Mesenchymal stem cell (in vitro differentiated cells and primary cell): ENCODE measurements at regions not wholly inside any gene's neighbourhood (a gene's known extent, or its start where the extent isn't known, plus 50 kb on each side); places are given as distances from the start of the nearest gene placed in this dataset.

ENCODE experiments used
- DNase-seq: peaks from one replicate; pipeline ENCODE4 v3.0.0-alpha.2; 2013
- H2AFZ ChIP-seq: one replicate; pipeline ENCODE4 v1.6.1; 2013; ENCODE audit warnings: low read depth, mild to moderate bottlenecking, control low read depth, inconsistent platforms, low read length, moderate library complexity
- H2AK5ac ChIP-seq: 2 replicates; pipeline ENCODE4 v1.6.1; 2013; ENCODE audit warnings: low read length, moderate library complexity, mild to moderate bottlenecking, inconsistent platforms; ENCODE audit not compliant: severe bottlenecking
- H2BK120ac ChIP-seq: one replicate; pipeline ENCODE4 v1.6.1; 2013; ENCODE audit warnings: low read depth, mild to moderate bottlenecking, inconsistent platforms, low read length, moderate library complexity
- H2BK12ac ChIP-seq, 2 experiments: one replicate each; pipeline ENCODE4 v1.6.1; 2013; ENCODE audit warnings: inconsistent platforms in 2 of 2, low read length in 2 of 2, mild to moderate bottlenecking in 2 of 2, moderate library complexity in 2 of 2, control low read depth in 1 of 2
- H2BK15ac ChIP-seq: one replicate; pipeline ENCODE4 v1.6.1; 2013; ENCODE audit warnings: mild to moderate bottlenecking, low read depth, inconsistent platforms; ENCODE audit not compliant: poor library complexity, severe bottlenecking
- H2BK5ac ChIP-seq: 2 replicates; pipeline ENCODE4 v1.6.1; 2013; ENCODE audit warnings: low read depth, mild to moderate bottlenecking, low read length, control low read depth, inconsistent platforms; ENCODE audit not compliant: poor library complexity, severe bottlenecking
- H3K14ac ChIP-seq, 2 experiments: one replicate each; pipeline ENCODE4 v1.6.1; 2013; ENCODE audit warnings: inconsistent platforms in 2 of 2, low read length in 2 of 2, control low read depth in 1 of 2, mild to moderate bottlenecking in 1 of 2, moderate library complexity in 1 of 2
- H3K18ac ChIP-seq, 2 experiments: one replicate each; pipeline ENCODE4 v1.6.1; 2013; ENCODE audit warnings: inconsistent platforms in 2 of 2, low read length in 2 of 2, control low read depth in 1 of 2, low read depth in 1 of 2, mild to moderate bottlenecking in 1 of 2
- H3K23ac ChIP-seq, 2 experiments: one replicate each; pipeline ENCODE4 v1.6.1; 2013; ENCODE audit warnings: inconsistent platforms in 2 of 2, low read length in 2 of 2, mild to moderate bottlenecking in 2 of 2, moderate library complexity in 2 of 2, control low read depth in 1 of 2
- H3K27ac ChIP-seq: 2 replicates; pipeline ENCODE4 v1.5.1; 2013; ENCODE audit warnings: mild to moderate bottlenecking, moderate library complexity, low read length, control low read depth, inconsistent platforms; ENCODE audit not compliant: poor library complexity, severe bottlenecking
- H3K27me3 ChIP-seq, 2 experiments: 2 replicates each; pipeline versions ENCODE4 v1.6.1 to v1.7.0; 2013; ENCODE audit warnings: low read length in 2 of 2, mild to moderate bottlenecking in 2 of 2, moderate library complexity in 2 of 2, control low read depth in 1 of 2, inconsistent platforms in 1 of 2; ENCODE audit not compliant: control insufficient read depth in 1 of 2, insufficient read depth in 1 of 2
- H3K36me3 ChIP-seq, 2 experiments: 2 replicates each; pipeline versions ENCODE4 v1.6.1 to v1.7.0; 2013; ENCODE audit warnings: low read length in 2 of 2, control low read depth in 1 of 2, inconsistent platforms in 1 of 2, low read depth in 1 of 2, mild to moderate bottlenecking in 1 of 2; ENCODE audit not compliant: insufficient read depth in 2 of 2, control insufficient read depth in 1 of 2
- H3K4ac ChIP-seq, 2 experiments: one replicate each; pipeline ENCODE4 v1.6.1; 2013; ENCODE audit warnings: inconsistent platforms in 2 of 2, low read length in 2 of 2, mild to moderate bottlenecking in 2 of 2, moderate library complexity in 2 of 2, control low read depth in 1 of 2, low read depth in 1 of 2
- H3K4me1 ChIP-seq: 2 replicates; pipeline ENCODE4 v1.6.1; 2013; ENCODE audit warnings: low read depth, low read length, control low read depth; ENCODE audit not compliant: control insufficient read depth, insufficient read depth
- H3K4me2 ChIP-seq: 2 replicates; pipeline ENCODE4 v1.6.1; 2013; ENCODE audit warnings: low read length, mild to moderate bottlenecking, inconsistent platforms; ENCODE audit not compliant: poor library complexity, severe bottlenecking
- H3K4me3 ChIP-seq, 2 experiments: 2 replicates each; pipeline versions ENCODE4 v1.5.1 to v1.7.0; 2013; ENCODE audit warnings: low read length in 2 of 2, mild to moderate bottlenecking in 2 of 2, control low read depth in 1 of 2, low read depth in 1 of 2; ENCODE audit not compliant: insufficient read depth in 1 of 2
- H3K79me1 ChIP-seq: replicated peaks from 2 replicates; pipeline ENCODE4 v1.6.1; 2013; ENCODE audit warnings: mild to moderate bottlenecking, control low read depth, low read length, inconsistent platforms; ENCODE audit not compliant: poor library complexity, severe bottlenecking
- H3K9ac ChIP-seq: 2 replicates; pipeline ENCODE4 v1.7.0; 2013; ENCODE audit warnings: mild to moderate bottlenecking, low read length, moderate library complexity
- H3K9me3 ChIP-seq: 2 replicates; pipeline ENCODE4 v1.7.0; 2013; ENCODE audit warnings: mild to moderate bottlenecking, low read length; ENCODE audit not compliant: control insufficient read depth
- H4K8ac ChIP-seq: one replicate; pipeline ENCODE4 v1.6.1; 2013; ENCODE audit warnings: inconsistent platforms, mild to moderate bottlenecking, low read length, moderate library complexity
- H4K91ac ChIP-seq: one replicate; pipeline ENCODE4 v1.6.1; 2013; ENCODE audit warnings: mild to moderate bottlenecking, low read length, inconsistent platforms
- WGBS: methylation state at CpG from one replicate; pipeline ENCODE4 v1.1.7; 2013; ENCODE audit warnings: mixed read lengths; 5-methylcytosine and 5-hydroxymethylcytosine counted together

- Histone ChIP-seq H2BK5ac (no peak overlapping the region), H3K79me1 (no peaks in the 10 kb centered on the region), H3K27me3 (no peaks in the 10 kb centered on the region), H3K4ac (no peak overlapping the region), H4K91ac (no peak overlapping the region), H3K36me3 (no peaks in the 10 kb centered on the region), H2BK120ac (no peak overlapping the region), H2AK5ac (no peak overlapping the region), H4K8ac (no peak overlapping the region), H3K27ac (peak overlapping the region; percentile 87), H2BK15ac (no peak overlapping the region), H3K9me3 (no peaks in the 10 kb centered on the region), H3K18ac (no peak overlapping the region), H3K23ac (no peak overlapping the region), H3K4me3 (no peak overlapping the region), H2BK12ac (no peak overlapping the region), H3K9ac (peak overlapping the region; percentile 44), H3K14ac (no peak overlapping the region), H3K4me1 (peaks cover 4% of the 10 kb centered on the region), H3K4me2 (no peak overlapping the region), H2AFZ (no peak overlapping the region)
- DNase-seq, result peak; percentile 32
- whole genome bisulfite sequencing, result 88% methylated on average over 1 of the region's 1 CpG
Measured at GRCh38 chr16:64417711-64418227, 704.1 kb downstream of the CDH11 start.

GRCh38 chr16:64416216-64417005 lies 705.5 kb downstream of the CDH11 start:
- no peaks in the 10 kb centered on the region for H3K27me3 ChIP-seq
- no peak overlapping the region for H2AFZ ChIP-seq
- H2BK15ac ChIP-seq, result no peak overlapping the region
- no peak overlapping the region for H3K18ac ChIP-seq
- H3K14ac ChIP-seq, result no peak overlapping the region
- no peak overlapping the region for H2BK120ac ChIP-seq
- H4K8ac ChIP-seq, result no peak overlapping the region
- H3K4me3 ChIP-seq, result peak overlapping the region in 1 of 2 experiments; percentile 62
- no peaks in the 10 kb centered on the region for H3K9me3 ChIP-seq
- 73% methylated on average over 4 of the region's 5 CpGs for WGBS
- no peak overlapping the region for H3K23ac ChIP-seq
- no peak overlapping the region for H2BK12ac ChIP-seq
- DNase-seq, result peak; percentile 65
- peak overlapping the region; percentile 27 for H3K4me2 ChIP-seq
- H3K4me1 ChIP-seq, result peaks cover 4% of the 10 kb centered on the region
- no peak overlapping the region for H4K91ac ChIP-seq
- peak overlapping the region; percentile 44 for H3K9ac ChIP-seq
- H3K4ac ChIP-seq, result no peak overlapping the region
- H3K36me3 ChIP-seq, result no peaks in the 10 kb centered on the region
- H3K27ac ChIP-seq, result peak overlapping the region; percentile 77
- no peaks in the 10 kb centered on the region for H3K79me1 ChIP-seq
- H2BK5ac ChIP-seq, result no peak overlapping the region
- H2AK5ac ChIP-seq, result no peak overlapping the region

GRCh38 chr16:64412578-64413280 lies 709.1 kb downstream of the CDH11 start:
- Histone ChIP-seq H3K18ac (no peak overlapping the region), H2BK12ac (no peak overlapping the region), H3K23ac (no peak overlapping the region), H3K27me3 (no peaks in the 10 kb centered on the region), H3K4me2 (no peak overlapping the region), H3K9me3 (no peaks in the 10 kb centered on the region), H3K4ac (no peak overlapping the region), H2AFZ (no peak overlapping the region), H2BK5ac (no peak overlapping the region), H3K27ac (no peak overlapping the region), H3K4me1 (peaks cover 4% of the 10 kb centered on the region), H2BK120ac (no peak overlapping the region), H4K8ac (no peak overlapping the region), H3K36me3 (no peaks in the 10 kb centered on the region), H2AK5ac (no peak overlapping the region), H3K79me1 (no peaks in the 10 kb centered on the region), H3K14ac (no peak overlapping the region), H2BK15ac (no peak overlapping the region), H3K4me3 (no peak overlapping the region), H4K91ac (no peak overlapping the region), H3K9ac (peak overlapping the region; percentile 14)
- 85% methylated on average over 2 of the region's 2 CpGs for WGBS
- peak; percentile 57 for DNase-seq

GRCh38 chr16:64410306-64410705 lies 711.6 kb downstream of the CDH11 start:
- Histone ChIP-seq H4K91ac (no peak overlapping the region), H3K27me3 (no peaks in the 10 kb centered on the region), H3K9me3 (no peaks in the 10 kb centered on the region), H2BK12ac (no peak overlapping the region), H3K23ac (no peak overlapping the region), H4K8ac (no peak overlapping the region), H3K27ac (no peak overlapping the region), H3K9ac (peak overlapping the region; percentile 29), H3K4ac (no peak overlapping the region), H3K18ac (no peak overlapping the region), H3K79me1 (no peaks in the 10 kb centered on the region), H2BK5ac (no peak overlapping the region), H2AFZ (no peak overlapping the region), H3K36me3 (no peaks in the 10 kb centered on the region), H2BK120ac (no peak overlapping the region), H3K4me3 (no peak overlapping the region), H2BK15ac (no peak overlapping the region), H2AK5ac (no peak overlapping the region), H3K14ac (no peak overlapping the region), H3K4me2 (no peak overlapping the region), H3K4me1 (peaks cover 2% of the 10 kb centered on the region)
- no peak for DNase-seq
- WGBS, result 100% methylated on average over 1 of the region's 1 CpG
